Activated CD4-positive, alpha-beta T cell treated with anti-CD3 and anti-CD28 coated beads, Interleukin-2, amount 10 ng/mL, durations not matched to agents 7 days and 5 days (primary cell): ENCODE measurements at regions not wholly inside any gene's neighbourhood (a gene's known extent, or its start where the extent isn't known, plus 50 kb on each side); places are given as distances from the start of the nearest gene placed in this dataset.

Experiments
- CTCF ChIA-PET: fragments of 350-600 bp; sonication (Branson Sonifier 250); formaldehyde crosslinking; loops from one replicate; lab custom pipeline; 2021; ENCODE audit warnings: antibody characterized with exemption; lab: Charles Lee
- POLR2A ChIA-PET: fragments of 350-600 bp; sonication (Branson Sonifier 250); formaldehyde crosslinking; loops from one replicate; lab custom pipeline; 2021; ENCODE audit warnings: antibody characterized with exemption; lab: Charles Lee
- DNase-seq: peaks from one replicate; pipeline ENCODE4 v3.0.0-alpha.2; 2020
- H3K27ac Mint-ChIP-seq: one replicate; pipeline ENCODE4 v1.8.0; 2021; ENCODE audit warnings: mild to moderate bottlenecking, moderate library complexity, mixed read lengths
- H3K27me3 Mint-ChIP-seq: one replicate; pipeline ENCODE4 v1.8.0; 2021; ENCODE audit warnings: mixed read lengths
- H3K36me3 Mint-ChIP-seq: one replicate; pipeline ENCODE4 v1.8.0; 2021; ENCODE audit warnings: low read depth, mixed read lengths
- H3K4me1 Mint-ChIP-seq: one replicate; pipeline ENCODE4 v1.8.0; 2021; ENCODE audit warnings: mixed read lengths
- H3K4me3 Mint-ChIP-seq: one replicate; pipeline ENCODE4 v1.8.0; 2021; ENCODE audit warnings: mild to moderate bottlenecking, moderate library complexity, mixed read lengths
- H3K9me3 Mint-ChIP-seq: one replicate; pipeline ENCODE4 v1.8.0; 2021; ENCODE audit warnings: mixed read lengths

DNA sequence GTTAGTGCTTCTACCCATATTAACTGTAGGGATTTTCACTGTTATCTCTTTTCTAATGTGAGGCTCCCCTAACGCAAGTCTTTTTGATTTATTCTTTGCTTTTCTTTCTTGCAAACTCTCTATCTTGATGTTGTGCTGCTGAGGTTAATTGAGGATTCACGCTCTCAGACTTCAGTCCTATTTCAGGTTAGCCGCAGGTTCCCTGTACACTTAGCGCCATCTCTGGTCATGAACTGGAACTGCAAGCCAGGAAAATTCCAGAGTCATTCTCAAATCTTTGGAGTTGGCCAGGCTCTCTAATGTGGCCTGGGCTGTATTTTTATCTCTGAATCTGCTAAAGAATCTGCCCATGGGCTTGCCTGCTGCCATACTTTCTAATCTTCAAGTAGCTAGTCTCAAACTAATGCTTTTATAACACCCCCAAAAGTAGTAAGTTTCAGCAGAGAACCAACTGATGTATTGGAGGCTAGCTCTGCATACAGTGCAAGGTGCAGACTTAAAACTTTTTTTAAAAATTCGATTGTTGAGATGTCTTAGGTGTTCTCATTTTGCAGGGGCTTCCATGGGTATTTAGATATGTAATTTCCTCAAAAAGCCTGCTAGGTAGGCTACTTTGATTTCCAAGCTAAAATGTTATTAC is 91.1 kb upstream of the OPRM1 start:
- CTCF ChIA-PET = no interaction called here
- POLR2A ChIA-PET = no interaction called here

DNA sequence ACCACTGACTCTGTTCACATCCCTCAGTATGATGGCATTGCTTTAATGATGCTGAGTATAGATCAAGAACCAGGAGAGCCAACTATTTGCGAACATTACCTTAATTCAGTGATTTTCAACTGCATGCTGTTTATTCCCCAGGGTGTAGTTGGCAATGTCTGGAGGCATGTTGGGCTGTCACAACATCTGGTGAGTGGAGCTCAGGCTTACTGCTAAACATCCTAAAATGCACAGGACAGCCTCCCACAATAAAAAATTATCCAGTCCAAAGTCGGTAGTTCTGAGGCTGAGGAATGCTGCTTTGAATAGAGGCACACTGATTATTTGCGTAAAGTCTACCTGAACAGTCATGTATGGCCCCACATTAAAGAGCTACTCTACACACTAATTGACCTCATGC is 94.8 kb upstream of the OPRM1 start:
- Mint-ChIP-seq H3K36me3 (no peaks in the 10 kb centered on the region), H3K4me3 (no peak overlapping the region), H3K27me3 (no peaks in the 10 kb centered on the region), H3K27ac (no peak overlapping the region), H3K4me1 (no peaks in the 10 kb centered on the region), H3K9me3 (no peaks in the 10 kb centered on the region)
- ChIA-PET POLR2A (no interaction called here), CTCF (no interaction called here)
- DNase-seq = no peak

More for the DNA sequence above, 91.1 kb upstream of the OPRM1 start:
- Mint-ChIP-seq H3K27ac (no peak overlapping the region), H3K4me1 (no peaks in the 10 kb centered on the region), H3K9me3 (no peaks in the 10 kb centered on the region), H3K27me3 (no peaks in the 10 kb centered on the region), H3K36me3 (no peaks in the 10 kb centered on the region), H3K4me3 (no peak overlapping the region)
- DNase-seq = peak; percentile 10

DNA sequence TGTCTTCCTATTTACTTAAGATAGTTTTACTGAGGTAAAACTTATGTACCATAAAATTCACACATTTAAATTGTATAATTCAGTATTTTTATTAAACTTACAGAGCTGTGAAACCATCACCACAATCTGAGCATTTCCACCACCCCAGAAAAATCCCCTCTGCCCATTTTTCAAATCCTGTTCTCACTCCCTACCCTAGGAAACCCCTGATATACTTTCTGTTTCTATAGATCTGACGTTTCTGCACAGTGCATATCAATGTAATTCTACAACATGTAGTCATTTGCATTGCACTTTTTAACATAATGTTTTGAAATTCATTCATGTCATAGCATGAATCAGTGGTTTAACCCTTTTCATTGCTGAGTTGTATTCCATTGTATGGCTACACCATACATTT is 96.7 kb upstream of the OPRM1 start:
- Mint-ChIP-seq H3K27me3 (peaks cover 4% of the 10 kb centered on the region), H3K36me3 (no peaks in the 10 kb centered on the region), H3K9me3 (no peaks in the 10 kb centered on the region), H3K4me1 (no peaks in the 10 kb centered on the region), H3K4me3 (no peak overlapping the region), H3K27ac (no peak overlapping the region)
- POLR2A ChIA-PET = no interaction called here
- CTCF ChIA-PET = no interaction called here
- DNase-seq = no peak

DNA sequence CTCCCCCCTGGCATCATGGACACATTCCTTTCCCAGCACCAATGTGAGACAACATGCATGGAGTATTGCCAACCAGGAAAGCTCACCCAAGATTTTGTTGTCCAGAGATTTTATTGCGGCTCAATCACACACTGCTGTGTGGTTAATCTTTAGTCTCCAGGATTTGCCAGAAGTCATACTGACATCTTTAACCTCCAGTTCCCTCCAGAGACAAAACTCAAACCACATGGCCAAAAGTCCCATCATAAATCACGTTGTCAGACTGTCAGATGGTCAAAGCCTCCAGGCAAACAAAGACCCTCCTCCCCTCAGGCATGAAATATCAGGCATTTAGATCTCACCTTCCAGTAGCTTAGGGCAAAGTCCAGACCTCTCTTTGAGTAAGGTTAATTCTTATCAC is 97.3 kb upstream of the OPRM1 start:
- DNase-seq = no peak
- ChIA-PET CTCF (no interaction called here), POLR2A (no interaction called here)
- H3K4me3 Mint-ChIP-seq = no peak overlapping the region
- H3K36me3 Mint-ChIP-seq = no peaks in the 10 kb centered on the region
- H3K27me3 Mint-ChIP-seq = peaks cover 4% of the 10 kb centered on the region
- no peak overlapping the region for H3K27ac Mint-ChIP-seq
- H3K4me1 Mint-ChIP-seq = no peaks in the 10 kb centered on the region
- H3K9me3 Mint-ChIP-seq = no peaks in the 10 kb centered on the region

DNA sequence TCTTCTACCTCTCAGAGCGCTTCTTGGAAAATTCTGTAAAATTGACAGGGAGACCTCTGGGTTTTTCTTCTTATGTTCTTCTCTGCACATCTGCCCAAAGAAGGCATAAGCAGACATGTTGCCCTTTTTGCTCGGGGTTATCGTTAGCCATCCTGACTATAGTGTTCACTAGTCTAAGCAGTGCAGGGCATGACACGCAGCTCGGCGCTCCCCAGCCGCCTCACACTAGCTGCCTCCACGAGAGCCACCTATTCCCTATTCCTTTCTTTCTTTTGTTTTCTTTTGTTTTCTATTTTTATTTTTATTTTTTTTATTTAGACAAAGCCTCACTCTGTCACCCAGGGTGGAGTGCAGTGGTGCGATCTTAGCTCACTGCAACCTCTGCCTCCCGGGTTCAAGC is 100.2 kb upstream of the OPRM1 start:
- CTCF ChIA-PET = no interaction called here
- no peak overlapping the region for H3K4me3 Mint-ChIP-seq
- POLR2A ChIA-PET = no interaction called here
- peaks cover 4% of the 10 kb centered on the region for H3K27me3 Mint-ChIP-seq
- no peak for DNase-seq
- no peaks in the 10 kb centered on the region for H3K4me1 Mint-ChIP-seq
- no peak overlapping the region for H3K27ac Mint-ChIP-seq
- H3K9me3 Mint-ChIP-seq = no peaks in the 10 kb centered on the region
- no peaks in the 10 kb centered on the region for H3K36me3 Mint-ChIP-seq

DNA sequence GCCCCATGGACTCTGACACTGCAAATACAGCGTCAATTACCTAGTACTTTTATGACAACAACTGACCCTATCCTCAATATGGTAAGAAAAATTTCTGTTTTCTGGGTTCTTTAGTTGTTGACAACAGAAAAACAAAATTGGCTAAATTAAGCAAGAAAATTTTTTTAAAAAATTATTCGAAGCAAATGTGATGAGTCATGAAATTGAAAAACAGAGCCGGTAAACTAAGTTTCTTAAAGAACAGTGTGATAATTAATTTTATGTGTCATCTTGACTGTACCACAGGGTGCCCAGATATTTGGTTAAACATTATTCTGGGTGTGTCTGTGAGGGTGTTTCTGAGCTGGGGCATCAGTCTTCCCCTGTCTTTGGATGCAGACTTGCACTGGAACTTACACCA is 107.6 kb upstream of the OPRM1 start:
- Mint-ChIP-seq H3K36me3 (no peaks in the 10 kb centered on the region), H3K27ac (no peak overlapping the region), H3K4me3 (no peak overlapping the region), H3K9me3 (no peaks in the 10 kb centered on the region), H3K4me1 (no peaks in the 10 kb centered on the region), H3K27me3 (no peaks in the 10 kb centered on the region)
- CTCF ChIA-PET = no interaction called here
- POLR2A ChIA-PET = no interaction called here
- DNase-seq = no peak

DNA sequence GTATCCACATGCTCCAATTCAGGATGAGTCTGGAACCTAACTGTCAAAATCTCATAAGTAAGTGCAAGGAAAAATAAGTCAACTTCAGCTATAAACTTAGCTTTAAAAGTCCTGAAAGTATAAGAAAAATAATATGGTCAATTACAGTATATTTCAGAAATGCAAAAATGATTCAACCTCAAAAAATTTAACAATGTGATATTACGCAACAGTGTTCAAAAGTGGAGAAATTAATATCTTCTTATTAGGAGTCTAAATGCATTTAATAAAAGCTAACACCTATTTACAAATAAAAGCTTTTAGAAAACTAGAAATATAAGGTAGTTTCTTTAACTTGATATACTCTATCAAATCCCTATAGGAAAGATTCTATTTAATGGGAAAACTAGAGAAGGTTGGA is 111.2 kb upstream of the OPRM1 start:
- Mint-ChIP-seq H3K36me3 (no peaks in the 10 kb centered on the region), H3K27ac (no peak overlapping the region), H3K9me3 (no peaks in the 10 kb centered on the region), H3K27me3 (no peaks in the 10 kb centered on the region), H3K4me1 (no peaks in the 10 kb centered on the region), H3K4me3 (no peak overlapping the region)
- no peak for DNase-seq
- CTCF ChIA-PET = no interaction called here
- POLR2A ChIA-PET = no interaction called here

DNA sequence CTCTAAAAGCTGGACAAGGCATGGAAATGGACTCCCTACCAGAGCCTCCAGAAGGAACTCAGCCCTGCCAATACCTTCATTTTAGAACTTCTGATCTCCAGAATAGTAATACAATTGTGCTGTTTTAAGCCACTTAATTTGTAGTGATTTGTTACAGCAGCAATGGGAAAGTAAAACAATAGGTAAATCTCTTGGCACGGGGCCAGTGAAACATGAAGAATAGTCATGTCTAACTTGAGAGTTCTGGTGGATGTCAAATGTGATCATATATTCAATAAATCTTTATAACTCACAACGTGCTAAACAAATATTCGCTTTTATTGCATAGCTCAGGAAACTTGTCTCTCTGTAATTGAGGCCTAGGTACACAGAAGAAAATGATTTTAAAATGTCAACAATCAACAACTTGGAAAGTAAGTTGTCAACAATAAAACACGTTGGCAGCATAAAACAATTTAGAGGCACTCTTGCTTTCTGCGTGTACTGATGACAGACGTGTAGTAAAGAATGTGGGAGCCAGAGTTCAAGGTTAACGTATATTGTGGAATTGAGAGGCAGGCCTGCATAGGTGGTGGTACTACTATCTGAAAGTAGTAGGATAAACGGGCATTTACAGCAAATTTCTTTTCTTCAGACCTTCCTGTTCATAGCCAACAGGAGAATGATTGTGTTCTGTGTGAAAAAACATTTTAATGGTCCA is 140.5 kb upstream of the OPRM1 start:
- Mint-ChIP-seq H3K27me3 (no peaks in the 10 kb centered on the region), H3K4me3 (no peak overlapping the region), H3K36me3 (no peaks in the 10 kb centered on the region), H3K27ac (no peak overlapping the region), H3K9me3 (no peaks in the 10 kb centered on the region), H3K4me1 (no peaks in the 10 kb centered on the region)
- CTCF ChIA-PET = no interaction called here
- POLR2A ChIA-PET = no interaction called here
- no peak for DNase-seq

DNA sequence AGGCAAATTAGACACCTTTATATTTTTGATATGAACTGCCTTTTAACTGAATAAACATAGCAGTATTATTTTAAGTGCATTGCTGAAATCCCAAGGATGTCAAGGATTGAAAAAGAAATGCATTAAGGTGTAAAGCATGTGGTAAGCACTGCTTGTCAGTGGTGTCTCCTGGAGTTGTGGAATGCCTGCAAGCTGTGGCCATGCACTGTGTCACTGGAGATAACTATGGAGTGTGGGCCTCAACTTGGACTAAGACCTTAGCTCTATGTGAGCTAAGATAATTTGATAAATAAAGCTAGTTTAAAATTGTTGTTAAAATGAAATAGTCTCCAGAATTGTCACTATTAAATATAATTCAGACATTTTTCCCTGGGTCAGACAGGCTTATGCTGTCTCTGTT is 156.6 kb upstream of the OPRM1 start:
- ChIA-PET CTCF (no interaction called here), POLR2A (no interaction called here)
- no peaks in the 10 kb centered on the region for H3K4me1 Mint-ChIP-seq
- no peaks in the 10 kb centered on the region for H3K27me3 Mint-ChIP-seq
- no peak for DNase-seq
- no peaks in the 10 kb centered on the region for H3K36me3 Mint-ChIP-seq
- no peak overlapping the region for H3K4me3 Mint-ChIP-seq
- peaks cover 4% of the 10 kb centered on the region for H3K9me3 Mint-ChIP-seq
- no peak overlapping the region for H3K27ac Mint-ChIP-seq

DNA sequence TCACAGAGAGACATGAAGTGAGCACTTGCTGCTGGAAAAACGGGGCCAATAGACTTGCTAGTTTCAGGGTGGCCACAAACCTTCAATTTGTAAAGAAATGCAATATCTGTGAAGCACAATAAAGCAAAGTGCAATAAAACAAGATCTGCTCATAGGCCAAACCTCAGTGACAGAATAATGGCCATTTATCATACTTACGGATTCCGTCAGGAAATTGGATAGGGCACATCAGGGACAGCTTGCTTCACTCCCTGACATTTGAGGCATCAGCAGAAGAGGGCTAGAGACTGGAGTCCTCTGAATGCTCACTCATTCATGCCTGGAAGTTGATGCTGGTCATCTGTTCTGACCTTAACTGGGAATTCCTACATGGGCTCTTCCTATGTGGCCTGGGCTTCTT is 165.5 kb upstream of the OPRM1 start:
- CTCF ChIA-PET = no interaction called here
- Mint-ChIP-seq H3K36me3 (no peaks in the 10 kb centered on the region), H3K27ac (no peak overlapping the region), H3K9me3 (peaks cover 2% of the 10 kb centered on the region), H3K4me1 (no peaks in the 10 kb centered on the region), H3K27me3 (no peaks in the 10 kb centered on the region), H3K4me3 (no peak overlapping the region)
- POLR2A ChIA-PET = no interaction called here
- no peak for DNase-seq

DNA sequence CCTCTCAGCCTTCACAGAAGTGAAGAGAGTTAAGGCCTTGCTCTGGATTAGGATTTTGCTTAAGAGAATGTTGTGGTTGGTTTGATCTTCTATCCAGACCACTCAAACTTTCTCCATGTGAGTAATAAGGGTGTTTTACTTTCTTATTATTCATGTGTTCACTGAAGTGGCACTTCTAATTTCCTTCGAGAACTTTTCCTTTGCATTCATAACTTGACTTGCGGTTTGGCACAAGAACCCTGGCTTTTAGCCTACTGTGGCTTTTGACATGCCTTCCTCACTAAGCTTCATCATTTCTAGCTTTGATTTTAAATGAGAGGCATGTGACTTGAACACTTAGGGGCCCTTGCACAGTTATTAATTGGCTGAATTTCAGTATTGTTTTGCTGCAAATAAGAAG is 166.1 kb upstream of the OPRM1 start:
- no peaks in the 10 kb centered on the region for H3K4me1 Mint-ChIP-seq
- no peaks in the 10 kb centered on the region for H3K27me3 Mint-ChIP-seq
- CTCF ChIA-PET = no interaction called here
- H3K36me3 Mint-ChIP-seq = no peaks in the 10 kb centered on the region
- no peak overlapping the region for H3K27ac Mint-ChIP-seq
- no peak overlapping the region for H3K4me3 Mint-ChIP-seq
- peaks cover 2% of the 10 kb centered on the region for H3K9me3 Mint-ChIP-seq
- POLR2A ChIA-PET = no interaction called here
- DNase-seq = no peak

DNA sequence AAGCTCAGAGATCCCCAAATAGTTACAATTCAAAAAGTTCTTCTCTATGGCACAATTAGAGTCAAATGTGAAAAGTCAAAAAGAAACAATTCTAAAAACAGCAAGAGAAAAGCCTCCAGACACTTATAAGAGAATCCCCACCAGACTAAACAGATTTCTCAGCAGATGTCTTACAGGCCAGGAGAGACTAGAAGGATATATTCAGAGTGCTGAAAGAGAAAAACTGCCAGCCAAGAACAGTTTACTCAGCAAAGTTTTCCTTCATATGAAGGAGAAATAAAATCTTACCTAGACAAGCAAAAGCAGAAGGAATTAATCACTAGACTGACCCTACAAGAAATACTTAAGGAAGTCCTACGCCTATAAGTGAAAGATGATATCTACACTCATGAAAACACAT is 176.1 kb upstream of the OPRM1 start:
- ChIA-PET CTCF (no interaction called here), POLR2A (no interaction called here)
- peaks cover 4% of the 10 kb centered on the region for H3K4me1 Mint-ChIP-seq
- peaks cover 3% of the 10 kb centered on the region for H3K9me3 Mint-ChIP-seq
- DNase-seq = no peak
- no peaks in the 10 kb centered on the region for H3K36me3 Mint-ChIP-seq
- H3K4me3 Mint-ChIP-seq = no peak overlapping the region
- no peaks in the 10 kb centered on the region for H3K27me3 Mint-ChIP-seq
- H3K27ac Mint-ChIP-seq = no peak overlapping the region

DNA sequence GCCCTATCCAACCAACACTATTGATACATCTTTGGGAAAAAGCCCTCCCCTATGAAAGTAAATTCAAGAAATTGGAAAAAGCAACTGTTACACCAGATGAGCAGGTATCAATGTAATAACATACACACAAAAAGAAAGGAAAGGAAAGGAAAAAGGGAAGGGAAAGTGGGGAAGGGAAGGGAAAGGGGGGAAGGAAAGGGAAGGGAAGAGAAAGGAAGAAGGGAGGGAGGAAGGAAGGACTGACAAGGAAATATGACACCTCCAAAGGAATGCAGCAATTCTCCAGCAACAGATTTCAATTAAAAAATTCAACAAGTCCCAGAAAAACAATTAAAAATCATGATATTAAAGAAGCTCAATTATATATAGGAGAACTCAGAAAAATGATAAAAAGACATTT is 176.9 kb upstream of the OPRM1 start:
- Mint-ChIP-seq H3K36me3 (no peaks in the 10 kb centered on the region), H3K27me3 (no peaks in the 10 kb centered on the region), H3K4me3 (no peak overlapping the region), H3K27ac (no peak overlapping the region), H3K4me1 (peaks cover 4% of the 10 kb centered on the region), H3K9me3 (peaks cover 3% of the 10 kb centered on the region)
- DNase-seq = no peak
- ChIA-PET POLR2A (no interaction called here), CTCF (no interaction called here)

DNA sequence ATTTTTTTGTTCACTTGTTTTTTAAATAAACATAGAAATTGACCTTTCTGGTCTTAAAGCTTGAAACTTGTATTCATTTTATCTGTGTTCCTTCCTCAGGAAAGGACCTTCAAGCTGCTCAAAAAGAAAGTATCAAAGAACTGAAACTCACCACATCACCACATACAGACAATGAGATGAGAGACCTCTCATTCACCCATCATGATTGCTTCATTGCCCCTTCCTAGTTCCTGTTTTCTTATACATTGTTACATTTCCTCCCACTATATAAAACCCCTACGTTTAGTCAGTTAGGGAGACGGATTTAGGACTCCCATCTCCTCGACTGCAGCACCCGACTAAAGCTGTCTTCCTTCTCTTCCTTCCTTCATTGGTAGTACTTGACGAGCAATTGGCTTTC is 180.5 kb upstream of the OPRM1 start:
- ChIA-PET POLR2A (no interaction called here), CTCF (no interaction called here)
- no peak for DNase-seq
- Mint-ChIP-seq H3K27ac (no peak overlapping the region), H3K36me3 (no peaks in the 10 kb centered on the region), H3K27me3 (no peaks in the 10 kb centered on the region), H3K4me3 (no peak overlapping the region), H3K9me3 (peaks cover 3% of the 10 kb centered on the region), H3K4me1 (peaks cover 4% of the 10 kb centered on the region)
